ENCODE measurements at regions not wholly inside any gene's neighbourhood (a gene's known extent, or its start where the extent isn't known, plus 50 kb on each side); places are given as distances from the start of the nearest gene placed in this dataset.
"Not testable (repeated sequence)": the region's sequence is repeated elsewhere in the genome, so short reads cannot be mapped to it uniquely, and the experiment has no call there.

GRCh38 chr3:40677321-40677720, 152.6 kb downstream of the ZNF621 start:
- Histone ChIP-seq H3K27me3 (ENCODE audit: control insufficient read depth in 1 of 2, insufficient read depth in 2 of 2, low read length in 2 of 2) (no peaks in the 10 kb centered on the region), H3K4me1 (ENCODE audit: insufficient read depth, low read length) (no peaks in the 10 kb centered on the region), H3K9me3 (ENCODE audit: low read length) (no peaks in the 10 kb centered on the region), H3K36me3 (ENCODE audit: insufficient read depth, low read length) (no peaks in the 10 kb centered on the region), H3K4me3 (ENCODE audit: low read depth in 1 of 2, low read length in 2 of 2) (no peak overlapping the region), H3K27ac (ENCODE audit: low read depth, low read length) (no peak overlapping the region), H3K9ac (ENCODE audit: low read length) (no peak overlapping the region)

- H3K27ac ChIP-seq (ENCODE audit: low read depth, low read length): no peak overlapping the region
- no peaks in the 10 kb centered on the region for H3K27me3 ChIP-seq (ENCODE audit: control insufficient read depth in 1 of 2, insufficient read depth in 2 of 2, low read length in 2 of 2)
- no peaks in the 10 kb centered on the region for H3K9me3 ChIP-seq (ENCODE audit: low read length)
- H3K4me3 ChIP-seq (ENCODE audit: low read depth in 1 of 2, low read length in 2 of 2): no peak overlapping the region
- H3K36me3 ChIP-seq (ENCODE audit: insufficient read depth, low read length): no peaks in the 10 kb centered on the region
- H3K4me1 ChIP-seq (ENCODE audit: insufficient read depth, low read length): no peaks in the 10 kb centered on the region
- no peak overlapping the region for H3K9ac ChIP-seq (ENCODE audit: low read length)
Measured at GRCh38 chr3:40677749-40678148, 153.0 kb downstream of the ZNF621 start.

GRCh38 chr3:40679290-40679689, 154.5 kb downstream of the ZNF621 start:
- no peak overlapping the region for H3K9ac ChIP-seq (ENCODE audit: low read length)
- H3K36me3 ChIP-seq (ENCODE audit: insufficient read depth, low read length): no peaks in the 10 kb centered on the region
- no peaks in the 10 kb centered on the region for H3K4me1 ChIP-seq (ENCODE audit: insufficient read depth, low read length)
- H3K4me3 ChIP-seq (ENCODE audit: low read depth in 1 of 2, low read length in 2 of 2): no peak overlapping the region
- H3K27me3 ChIP-seq (ENCODE audit: control insufficient read depth in 1 of 2, insufficient read depth in 2 of 2, low read length in 2 of 2): no peaks in the 10 kb centered on the region
- no peaks in the 10 kb centered on the region for H3K9me3 ChIP-seq (ENCODE audit: low read length)
- no peak overlapping the region for H3K27ac ChIP-seq (ENCODE audit: low read depth, low read length)

GRCh38 chr3:40680685-40681657, 156.2 kb downstream of the ZNF621 start:
- no peak overlapping the region for H3K4me3 ChIP-seq (ENCODE audit: low read depth in 1 of 2, low read length in 2 of 2)
- no peaks in the 10 kb centered on the region for H3K9me3 ChIP-seq (ENCODE audit: low read length)
- H3K4me1 ChIP-seq (ENCODE audit: insufficient read depth, low read length): no peaks in the 10 kb centered on the region
- no peaks in the 10 kb centered on the region for H3K27me3 ChIP-seq (ENCODE audit: control insufficient read depth in 1 of 2, insufficient read depth in 2 of 2, low read length in 2 of 2)
- no peaks in the 10 kb centered on the region for H3K36me3 ChIP-seq (ENCODE audit: insufficient read depth, low read length)
- H3K9ac ChIP-seq (ENCODE audit: low read length): no peak overlapping the region
- H3K27ac ChIP-seq (ENCODE audit: low read depth, low read length): no peak overlapping the region

GRCh38 chr3:40681658-40682055, 156.9 kb downstream of the ZNF621 start:
- no peak overlapping the region for H3K4me3 ChIP-seq (ENCODE audit: low read depth in 1 of 2, low read length in 2 of 2)
- no peak overlapping the region for H3K9ac ChIP-seq (ENCODE audit: low read length)
- H3K27ac ChIP-seq (ENCODE audit: low read depth, low read length): no peak overlapping the region
- no peaks in the 10 kb centered on the region for H3K9me3 ChIP-seq (ENCODE audit: low read length)
- no peaks in the 10 kb centered on the region for H3K4me1 ChIP-seq (ENCODE audit: insufficient read depth, low read length)
- H3K36me3 ChIP-seq (ENCODE audit: insufficient read depth, low read length): no peaks in the 10 kb centered on the region
- no peaks in the 10 kb centered on the region for H3K27me3 ChIP-seq (ENCODE audit: control insufficient read depth in 1 of 2, insufficient read depth in 2 of 2, low read length in 2 of 2)

GRCh38 chr3:40689837-40690236, 165.1 kb downstream of the ZNF621 start:
- Histone ChIP-seq H3K36me3 (ENCODE audit: insufficient read depth, low read length) (no peaks in the 10 kb centered on the region), H3K27me3 (ENCODE audit: control insufficient read depth in 1 of 2, insufficient read depth in 2 of 2, low read length in 2 of 2) (no peaks in the 10 kb centered on the region), H3K9me3 (ENCODE audit: low read length) (no peaks in the 10 kb centered on the region), H3K4me1 (ENCODE audit: insufficient read depth, low read length) (peaks cover 20% of the 10 kb centered on the region), H3K27ac (ENCODE audit: low read depth, low read length) (no peak overlapping the region), H3K9ac (ENCODE audit: low read length) (no peak overlapping the region), H3K4me3 (ENCODE audit: low read depth in 1 of 2, low read length in 2 of 2) (no peak overlapping the region)

- Histone ChIP-seq H3K4me3 (ENCODE audit: low read depth in 1 of 2, low read length in 2 of 2) (no peak overlapping the region), H3K4me1 (ENCODE audit: insufficient read depth, low read length) (peaks cover 22% of the 10 kb centered on the region), H3K27me3 (ENCODE audit: control insufficient read depth in 1 of 2, insufficient read depth in 2 of 2, low read length in 2 of 2) (no peaks in the 10 kb centered on the region), H3K27ac (ENCODE audit: low read depth, low read length) (no peak overlapping the region), H3K9me3 (ENCODE audit: low read length) (no peaks in the 10 kb centered on the region), H3K36me3 (ENCODE audit: insufficient read depth, low read length) (no peaks in the 10 kb centered on the region), H3K9ac (ENCODE audit: low read length) (no peak overlapping the region)
Measured at GRCh38 chr3:40690749-40691451, 166.1 kb downstream of the ZNF621 start.

GRCh38 chr3:40691452-40691861, 166.7 kb downstream of the ZNF621 start:
- Histone ChIP-seq H3K36me3 (ENCODE audit: insufficient read depth, low read length) (no peaks in the 10 kb centered on the region), H3K4me1 (ENCODE audit: insufficient read depth, low read length) (peaks cover 22% of the 10 kb centered on the region), H3K27me3 (ENCODE audit: control insufficient read depth in 1 of 2, insufficient read depth in 2 of 2, low read length in 2 of 2) (no peaks in the 10 kb centered on the region), H3K4me3 (ENCODE audit: low read depth in 1 of 2, low read length in 2 of 2) (no peak overlapping the region), H3K9me3 (ENCODE audit: low read length) (no peaks in the 10 kb centered on the region), H3K9ac (ENCODE audit: low read length) (no peak overlapping the region), H3K27ac (ENCODE audit: low read depth, low read length) (no peak overlapping the region)

GRCh38 chr3:40695848-40696247, 171.1 kb downstream of the ZNF621 start:
- Histone ChIP-seq H3K9ac (ENCODE audit: low read length) (no peak overlapping the region), H3K4me3 (ENCODE audit: low read depth in 1 of 2, low read length in 2 of 2) (no peak overlapping the region), H3K9me3 (ENCODE audit: low read length) (no peaks in the 10 kb centered on the region), H3K36me3 (ENCODE audit: insufficient read depth, low read length) (no peaks in the 10 kb centered on the region), H3K27ac (ENCODE audit: low read depth, low read length) (no peak overlapping the region), H3K4me1 (ENCODE audit: insufficient read depth, low read length) (peaks cover 15% of the 10 kb centered on the region), H3K27me3 (ENCODE audit: control insufficient read depth in 1 of 2, insufficient read depth in 2 of 2, low read length in 2 of 2) (no peaks in the 10 kb centered on the region)

GRCh38 chr3:40698611-40699010, 173.9 kb downstream of the ZNF621 start:
- not testable (repeated sequence) for H3K9ac ChIP-seq (ENCODE audit: low read length); H3K27ac ChIP-seq (ENCODE audit: low read depth, low read length); H3K4me3 ChIP-seq (ENCODE audit: low read depth in 1 of 2, low read length in 2 of 2); H3K36me3 ChIP-seq (ENCODE audit: insufficient read depth, low read length); H3K4me1 ChIP-seq (ENCODE audit: insufficient read depth, low read length); H3K9me3 ChIP-seq (ENCODE audit: low read length); H3K27me3 ChIP-seq (ENCODE audit: control insufficient read depth in 1 of 2, insufficient read depth in 2 of 2, low read length in 2 of 2)

GRCh38 chr3:40701016-40701588, 176.3 kb downstream of the ZNF621 start:
- no peaks in the 10 kb centered on the region for H3K36me3 ChIP-seq (ENCODE audit: insufficient read depth, low read length)
- no peak overlapping the region for H3K4me3 ChIP-seq (ENCODE audit: low read depth in 1 of 2, low read length in 2 of 2)
- H3K27ac ChIP-seq (ENCODE audit: low read depth, low read length): no peak overlapping the region
- no peaks in the 10 kb centered on the region for H3K4me1 ChIP-seq (ENCODE audit: insufficient read depth, low read length)
- no peaks in the 10 kb centered on the region for H3K9me3 ChIP-seq (ENCODE audit: low read length)
- no peaks in the 10 kb centered on the region for H3K27me3 ChIP-seq (ENCODE audit: control insufficient read depth in 1 of 2, insufficient read depth in 2 of 2, low read length in 2 of 2)
- H3K9ac ChIP-seq (ENCODE audit: low read length): no peak overlapping the region
